PFSK-1 (cell line): ENCODE measurements at regions not wholly inside any gene's neighbourhood (a gene's known extent, or its start where the extent isn't known, plus 50 kb on each side); places are given as distances from the start of the nearest gene placed in this dataset.

ENCODE experiments used
- POLR2AphosphoS5 ChIP-seq: IDR thresholded peaks from 2 replicates; pipeline ENCODE4 v1.6.1; 2012; ENCODE audit warnings: low read depth, mild to moderate bottlenecking, control low read depth, low read length, moderate library complexity
- SIN3A ChIP-seq: IDR thresholded peaks from 2 replicates; pipeline ENCODE4 v1.6.1; 2012; ENCODE audit warnings: mild to moderate bottlenecking, low read length, moderate library complexity, borderline replicate concordance; ENCODE audit not compliant: insufficient read depth
- TF ChIP-seq, protein P1 (sequence below), 2 experiments: IDR thresholded peaks; 2 replicates each; pipeline versions ENCODE4 v1.6.1 to v1.8.0; 2011 to 2012; ENCODE audit warnings: low read depth in 2 of 2, low read length in 2 of 2, control low read depth in 1 of 2, inconsistent platforms in 1 of 2, mild to moderate bottlenecking in 1 of 2, moderate library complexity in 1 of 2; ENCODE audit not compliant: insufficient read depth in 1 of 2

DNA sequence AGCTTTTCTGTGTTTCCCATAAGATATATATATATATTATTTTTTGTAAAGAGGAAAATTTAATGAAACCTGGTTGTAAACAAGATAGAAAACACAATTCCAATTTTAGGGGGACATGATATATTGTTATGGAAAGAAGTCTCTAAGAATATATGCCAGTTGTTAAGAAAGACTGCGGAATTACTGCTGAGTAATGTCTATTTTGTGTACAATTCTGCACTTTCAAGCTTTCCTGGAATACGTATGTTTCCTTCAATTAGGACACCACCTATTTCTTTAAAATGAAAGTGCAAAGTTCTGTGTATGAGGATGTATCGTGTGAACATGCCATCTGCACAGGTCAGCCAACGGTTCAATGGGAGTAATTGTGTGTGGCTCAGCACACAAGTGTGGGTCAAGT lies 760.2 kb downstream of the BRD1 start:
- TF ChIP-seq POLR2AphosphoS5, result no peak
- TF ChIP-seq, protein P1, sequence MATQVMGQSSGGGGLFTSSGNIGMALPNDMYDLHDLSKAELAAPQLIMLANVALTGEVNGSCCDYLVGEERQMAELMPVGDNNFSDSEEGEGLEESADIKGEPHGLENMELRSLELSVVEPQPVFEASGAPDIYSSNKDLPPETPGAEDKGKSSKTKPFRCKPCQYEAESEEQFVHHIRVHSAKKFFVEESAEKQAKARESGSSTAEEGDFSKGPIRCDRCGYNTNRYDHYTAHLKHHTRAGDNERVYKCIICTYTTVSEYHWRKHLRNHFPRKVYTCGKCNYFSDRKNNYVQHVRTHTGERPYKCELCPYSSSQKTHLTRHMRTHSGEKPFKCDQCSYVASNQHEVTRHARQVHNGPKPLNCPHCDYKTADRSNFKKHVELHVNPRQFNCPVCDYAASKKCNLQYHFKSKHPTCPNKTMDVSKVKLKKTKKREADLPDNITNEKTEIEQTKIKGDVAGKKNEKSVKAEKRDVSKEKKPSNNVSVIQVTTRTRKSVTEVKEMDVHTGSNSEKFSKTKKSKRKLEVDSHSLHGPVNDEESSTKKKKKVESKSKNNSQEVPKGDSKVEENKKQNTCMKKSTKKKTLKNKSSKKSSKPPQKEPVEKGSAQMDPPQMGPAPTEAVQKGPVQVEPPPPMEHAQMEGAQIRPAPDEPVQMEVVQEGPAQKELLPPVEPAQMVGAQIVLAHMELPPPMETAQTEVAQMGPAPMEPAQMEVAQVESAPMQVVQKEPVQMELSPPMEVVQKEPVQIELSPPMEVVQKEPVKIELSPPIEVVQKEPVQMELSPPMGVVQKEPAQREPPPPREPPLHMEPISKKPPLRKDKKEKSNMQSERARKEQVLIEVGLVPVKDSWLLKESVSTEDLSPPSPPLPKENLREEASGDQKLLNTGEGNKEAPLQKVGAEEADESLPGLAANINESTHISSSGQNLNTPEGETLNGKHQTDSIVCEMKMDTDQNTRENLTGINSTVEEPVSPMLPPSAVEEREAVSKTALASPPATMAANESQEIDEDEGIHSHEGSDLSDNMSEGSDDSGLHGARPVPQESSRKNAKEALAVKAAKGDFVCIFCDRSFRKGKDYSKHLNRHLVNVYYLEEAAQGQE (IDR thresholded peaks at IDR 0.05; ENCODE audit: insufficient read depth in 1 of 2, low read depth in 2 of 2, low read length in 2 of 2), result no peak
- no peak for TF ChIP-seq SIN3A
